ENCODE measurements at regions not wholly inside any gene's neighbourhood (a gene's known extent, or its start where the extent isn't known, plus 50 kb on each side); places are given as distances from the start of the nearest gene placed in this dataset.

DNA sequence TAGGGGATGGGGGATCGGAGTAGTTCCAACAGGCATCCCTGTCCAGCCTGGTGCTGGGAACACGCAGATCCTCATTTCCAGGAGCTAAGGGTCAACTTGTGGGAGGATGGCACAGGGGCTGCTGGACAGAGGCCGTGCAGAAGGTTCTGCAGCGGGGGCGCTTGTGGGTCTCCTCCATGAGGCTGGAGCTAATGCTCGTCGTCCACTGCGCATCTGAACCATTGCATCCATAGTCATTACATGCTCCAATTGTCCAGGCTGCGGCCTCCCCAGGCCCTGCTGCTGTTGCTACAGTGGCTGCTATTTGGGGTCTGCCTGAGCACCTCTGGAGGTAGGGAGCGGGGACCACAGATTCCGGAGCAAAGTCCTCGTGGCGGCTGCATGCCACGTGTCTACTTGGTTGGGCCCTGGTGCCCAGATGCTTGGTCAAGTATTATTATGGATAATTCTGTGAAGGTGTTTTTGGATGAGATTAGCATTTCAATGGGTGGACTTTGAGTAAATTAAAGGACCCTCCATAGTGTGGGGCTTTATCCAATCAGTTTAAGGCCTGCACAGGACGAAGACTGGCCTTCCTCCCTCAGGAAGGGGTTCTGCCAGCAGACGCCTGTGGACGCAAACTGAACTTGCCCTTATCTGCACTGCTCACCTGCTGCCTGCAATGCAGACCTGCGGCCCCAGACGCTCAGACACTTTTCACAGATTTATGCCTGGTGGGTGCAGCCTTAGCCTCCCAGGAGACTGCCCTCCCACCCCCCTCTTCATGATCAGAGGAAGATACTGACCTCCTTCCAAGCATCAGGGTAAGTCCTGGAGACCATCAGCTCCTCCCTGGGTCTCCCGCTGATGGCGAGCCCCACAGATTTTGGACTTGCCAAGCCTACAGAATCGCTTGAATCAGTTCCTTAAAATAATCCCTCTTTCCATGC, 127.5 kb upstream of the IRX4 start:
- intact Hi-C loops (cut with DNase I) = loop anchor here (5.0 kb wide), 1 partner anchor 63 kb away; no protein-coding TSS in a partner anchor
- DNase-seq (ENCODE audit: low spot score) = peak; percentile 43

- DNase-seq (ENCODE audit: low spot score) = peak; percentile 50
Observed at GRCh38 chr5:2008851-2009629, 126.3 kb upstream of the IRX4 start.

GRCh38 chr5:2007878-2008501, 125.3 kb upstream of the IRX4 start:
- DNase-seq (ENCODE audit: low spot score) = peak; percentile 73
- intact Hi-C loops (cut with DNase I) = no loop called here

More at GRCh38 chr5:2008851-2009629, 126.3 kb upstream of the IRX4 start:
- intact Hi-C loops (cut with DNase I) = no loop called here

- no peak for DNase-seq (ENCODE audit: low spot score)
- intact Hi-C loops (cut with DNase I) = no loop called here
Observed at GRCh38 chr5:2007496-2007877, 124.8 kb upstream of the IRX4 start.

DNA sequence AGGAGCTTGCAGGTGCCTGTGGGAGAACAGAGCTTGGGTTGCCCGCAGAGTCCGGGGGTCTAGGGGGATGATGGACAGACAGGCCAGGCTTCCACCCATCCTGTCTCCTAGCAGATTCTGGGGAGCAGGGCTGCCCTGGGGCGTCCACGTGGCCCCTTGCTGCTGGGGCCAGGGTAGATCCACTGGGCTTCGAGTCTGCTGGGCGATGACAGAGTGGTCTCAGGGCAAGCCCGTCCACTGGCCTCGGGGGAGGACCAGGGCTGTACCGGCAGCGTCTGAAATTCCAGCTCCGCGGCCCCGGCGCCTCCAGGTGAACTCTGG, 124.2 kb upstream of the IRX4 start:
- intact Hi-C loops (cut with DNase I) = no loop called here
- peak; percentile 62 for DNase-seq (ENCODE audit: low spot score)

GRCh38 chr5:2006193-2006970, 123.7 kb upstream of the IRX4 start:
- intact Hi-C loops (cut with DNase I) = no loop called here
- peak; percentile 68 for DNase-seq (ENCODE audit: low spot score)

DNA sequence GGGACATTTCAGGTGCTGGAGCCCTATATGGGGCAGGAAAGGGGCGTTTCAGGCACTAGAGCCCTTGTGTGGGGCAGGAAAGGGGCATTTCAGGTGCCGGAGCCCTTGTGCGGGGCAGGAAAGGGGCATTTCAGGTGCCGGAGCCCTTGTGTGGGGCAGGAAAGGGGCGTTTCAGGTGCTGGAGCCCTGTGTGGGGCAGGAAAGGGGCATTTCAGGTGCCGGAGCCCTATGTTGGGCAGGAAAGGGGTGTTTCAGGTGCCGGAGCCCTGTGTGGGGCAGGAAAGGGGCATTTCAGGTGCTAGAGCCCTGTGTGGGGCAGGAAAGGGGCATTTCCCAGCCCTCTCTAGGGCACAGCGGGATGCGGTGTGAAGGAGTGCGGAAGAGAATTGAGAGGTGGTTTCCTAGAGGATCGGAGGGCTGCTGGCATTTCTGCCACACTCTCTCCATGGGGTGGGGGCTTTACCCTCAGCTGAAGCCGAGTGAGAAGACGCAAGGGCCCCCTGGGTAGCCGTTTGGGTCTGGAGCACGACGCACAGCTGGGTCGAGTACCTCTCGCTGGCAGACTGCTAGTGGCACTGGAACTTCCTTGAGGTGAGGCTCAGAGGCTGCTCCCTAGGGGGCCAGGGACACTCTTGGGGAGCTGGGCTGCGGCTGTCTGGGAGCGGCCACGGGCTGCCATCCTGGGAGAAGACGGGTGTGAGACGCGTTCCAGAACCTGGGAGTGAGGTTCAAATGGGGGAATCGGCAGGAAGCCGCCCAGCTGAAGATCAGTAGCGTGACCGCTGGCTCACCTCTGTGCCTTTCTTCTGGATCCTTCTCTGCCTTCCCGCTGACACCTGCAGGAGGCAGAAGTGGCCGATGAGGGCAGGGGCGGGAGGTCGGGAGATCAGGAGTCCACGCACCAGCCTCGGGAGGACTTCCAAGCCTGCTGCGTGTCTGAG, 122.6 kb upstream of the IRX4 start:
- peak; percentile 51 for DNase-seq (ENCODE audit: low spot score)
- intact Hi-C loops (cut with DNase I) = no loop called here

DNA sequence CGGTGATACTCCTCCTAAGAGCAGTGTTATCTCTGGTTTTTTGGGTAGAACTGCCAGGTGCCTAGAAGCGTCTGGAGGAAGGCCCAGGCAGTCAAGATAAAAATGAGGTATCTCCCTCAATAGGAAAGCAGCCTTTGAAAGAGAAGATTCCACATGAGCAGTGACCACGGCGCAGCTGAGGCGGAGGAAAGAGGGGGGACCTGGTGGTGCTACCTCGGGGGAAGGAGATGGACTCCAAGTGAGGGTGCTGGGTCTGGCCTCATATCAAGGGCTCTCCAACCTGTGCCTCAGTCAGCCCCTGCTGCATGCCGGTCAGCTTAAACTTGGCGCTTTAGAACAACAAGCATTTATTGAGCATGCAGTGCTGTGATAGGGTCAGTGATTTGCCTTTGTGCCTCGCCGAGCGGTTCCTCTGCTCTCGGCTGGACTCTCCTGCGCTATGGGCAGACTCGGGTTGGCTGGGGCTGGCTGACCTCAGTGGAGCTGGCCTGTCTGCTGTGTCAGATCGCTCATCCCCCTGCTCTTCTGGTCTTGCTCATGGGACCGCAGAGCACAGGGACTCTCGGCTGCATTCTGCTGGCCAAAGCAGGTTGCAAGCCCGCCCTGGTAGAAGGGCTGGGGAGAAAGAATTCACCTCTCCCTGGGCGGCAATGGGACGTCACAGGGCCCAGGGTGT, 121.1 kb upstream of the IRX4 start:
- intact Hi-C loops (cut with DNase I) = no loop called here
- peak; percentile 51 for DNase-seq (ENCODE audit: low spot score)

- peak; percentile 44 for DNase-seq (ENCODE audit: low spot score)
- intact Hi-C loops (cut with DNase I) = no loop called here
Observed at GRCh38 chr5:2003206-2003605, 120.5 kb upstream of the IRX4 start.

DNA sequence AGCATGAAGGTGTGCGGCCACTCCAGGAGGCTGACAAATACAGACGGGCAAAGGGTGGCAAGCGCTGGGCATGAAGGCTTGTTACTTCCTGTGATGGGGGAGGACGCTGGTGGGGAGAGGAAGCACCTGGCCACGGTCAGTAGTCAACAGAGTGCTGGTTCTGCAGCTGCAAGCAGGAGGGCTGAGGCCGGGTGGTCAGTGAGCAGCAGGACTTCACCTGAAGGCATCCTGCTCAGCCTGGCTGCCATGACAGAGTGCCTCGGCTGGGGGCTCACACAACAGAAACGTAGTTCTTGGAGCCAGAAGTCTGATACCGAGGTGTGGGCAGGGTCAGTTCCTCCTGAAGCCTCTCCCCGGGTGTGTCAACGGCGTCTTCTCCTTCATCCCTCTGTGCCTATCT, 118.6 kb upstream of the IRX4 start:
- peak; percentile 38 for DNase-seq (ENCODE audit: low spot score)
- intact Hi-C loops (cut with DNase I) = no loop called here

GRCh38 chr5:2000591-2000990, 117.9 kb upstream of the IRX4 start:
- peak; percentile 46 for DNase-seq (ENCODE audit: low spot score)
- intact Hi-C loops (cut with DNase I) = no loop called here

DNA sequence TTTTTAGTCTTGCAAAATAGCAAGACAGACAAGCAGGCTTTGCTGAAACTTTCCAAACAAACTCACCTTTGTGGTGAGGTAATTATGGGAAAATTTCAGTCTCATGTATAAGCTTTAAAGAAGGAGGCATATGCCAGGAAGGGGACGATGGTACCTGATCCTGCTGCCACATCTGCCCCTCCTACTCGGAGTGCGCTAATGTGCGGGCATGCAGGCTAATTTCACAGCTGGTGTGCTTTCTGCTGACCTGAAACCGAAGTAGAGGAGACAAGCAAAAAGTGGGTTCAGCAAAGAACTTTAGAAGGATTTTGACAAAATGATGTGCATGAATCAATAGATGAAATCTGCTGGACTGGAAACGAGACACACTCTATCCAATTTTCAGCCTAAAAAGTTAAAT, 117.1 kb upstream of the IRX4 start:
- intact Hi-C loops (cut with DNase I) = no loop called here

GRCh38 chr5:1998716-1999317, 116.1 kb upstream of the IRX4 start:
- intact Hi-C loops (cut with DNase I) = no loop called here
- DNase-seq (ENCODE audit: low spot score) = peak; percentile 43

More for the DNA sequence above, 117.1 kb upstream of the IRX4 start:
- DNase-seq (ENCODE audit: low spot score) = peak; percentile 17

GRCh38 chr5:1998348-1998669, 115.6 kb upstream of the IRX4 start:
- DNase-seq (ENCODE audit: low spot score) = peak; percentile 29
- intact Hi-C loops (cut with DNase I) = no loop called here

GRCh38 chr5:1997640-1998347, 115.1 kb upstream of the IRX4 start:
- DNase-seq (ENCODE audit: low spot score) = peak; percentile 29
- intact Hi-C loops (cut with DNase I) = no loop called here

DNA sequence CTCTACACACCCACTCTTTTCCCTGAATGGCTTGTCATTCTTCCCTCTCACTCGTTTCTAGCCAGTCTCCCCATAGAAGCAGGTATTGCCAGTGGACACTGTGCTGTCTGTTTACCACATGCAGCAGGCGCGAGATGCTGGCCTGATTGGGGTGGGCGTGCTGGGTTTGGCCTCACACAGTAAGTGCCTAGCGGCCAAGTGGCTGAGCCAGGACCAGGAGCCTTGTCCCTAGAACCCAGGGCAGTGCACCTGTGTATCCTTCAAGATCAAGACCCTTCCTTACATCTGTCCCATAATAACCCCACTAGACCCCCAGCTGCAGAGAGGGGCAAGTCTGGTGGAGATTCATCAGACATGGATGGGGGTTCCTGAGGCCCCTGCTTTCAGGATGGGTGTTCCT, 112.8 kb upstream of the IRX4 start:
- intact Hi-C loops (cut with DNase I) = no loop called here

GRCh38 chr5:1987471-1987870, 104.7 kb upstream of the IRX4 start:
- DNase-seq (ENCODE audit: low spot score) = peak; percentile 27
- intact Hi-C loops (cut with DNase I) = no loop called here

More for the DNA sequence above, 112.8 kb upstream of the IRX4 start:
- peak; percentile 12 for DNase-seq (ENCODE audit: low spot score)

All from cardiac septum (tissue), 1 donor.